Embryonic facial prominence (tissue), 1 donor: ENCODE measurements at regions not wholly inside any gene's neighbourhood (a gene's known extent, or its start where the extent isn't known, plus 50 kb on each side); places are given as distances from the start of the nearest gene placed in this dataset.

ENCODE experiments used
- DNase-seq: peaks from one replicate; pipeline ENCODE4 v3.0.0-alpha.2; 2016; ENCODE audit errors: extremely low spot score

- DNase-seq = no peak
Measured at GRCh38 chr3:193754719-193755118, 161.7 kb downstream of the OPA1 start.

GRCh38 chr3:193756536-193756935 lies 163.5 kb downstream of the OPA1 start:
- no peak for DNase-seq

GRCh38 chr3:193757457-193757856 lies 164.4 kb downstream of the OPA1 start:
- DNase-seq = no peak

DNA sequence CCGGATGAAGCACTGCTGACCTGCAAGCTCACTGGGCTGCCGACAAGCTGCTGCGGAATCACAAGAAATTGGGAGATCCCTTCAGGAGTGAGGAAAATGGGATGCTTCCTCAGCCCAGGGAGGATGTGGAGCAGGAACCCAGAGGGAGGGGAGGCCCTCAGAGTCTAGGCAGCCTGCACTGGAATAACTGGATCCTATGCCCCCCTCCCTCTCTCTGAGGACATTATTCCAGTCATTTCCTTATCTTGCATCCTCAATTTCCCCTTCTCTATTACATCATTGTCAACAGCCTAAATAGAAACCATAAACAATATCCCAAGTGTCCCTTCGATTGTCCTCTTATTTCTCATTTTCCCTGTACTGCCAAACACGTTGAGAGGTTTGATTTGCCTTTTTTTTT lies 169.0 kb downstream of the OPA1 start:
- DNase-seq = no peak

GRCh38 chr3:193762657-193763056 lies 169.6 kb downstream of the OPA1 start:
- DNase-seq = no peak

DNA sequence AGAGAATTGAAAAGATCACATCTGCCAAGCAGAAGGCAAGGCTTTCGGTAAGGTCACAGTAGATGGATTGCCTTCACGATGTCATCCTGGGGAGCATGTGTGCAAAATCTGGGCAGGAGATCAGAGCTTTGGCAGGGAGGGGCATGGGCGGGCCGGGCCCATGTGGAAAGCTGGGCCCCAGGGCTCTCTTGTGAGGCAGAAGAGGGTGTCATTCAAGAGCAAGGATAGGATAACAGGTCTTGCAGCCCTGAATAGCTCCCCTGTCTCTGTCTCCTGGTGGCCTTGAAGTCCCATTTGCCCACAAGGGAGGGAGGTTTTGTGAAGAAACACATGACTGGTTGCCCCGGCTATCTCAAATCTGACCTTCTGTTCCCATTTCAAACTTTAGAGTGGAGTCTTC lies 172.0 kb downstream of the OPA1 start:
- DNase-seq = no peak

- no peak for DNase-seq
Measured at GRCh38 chr3:193767353-193768069, 174.5 kb downstream of the OPA1 start.

DNA sequence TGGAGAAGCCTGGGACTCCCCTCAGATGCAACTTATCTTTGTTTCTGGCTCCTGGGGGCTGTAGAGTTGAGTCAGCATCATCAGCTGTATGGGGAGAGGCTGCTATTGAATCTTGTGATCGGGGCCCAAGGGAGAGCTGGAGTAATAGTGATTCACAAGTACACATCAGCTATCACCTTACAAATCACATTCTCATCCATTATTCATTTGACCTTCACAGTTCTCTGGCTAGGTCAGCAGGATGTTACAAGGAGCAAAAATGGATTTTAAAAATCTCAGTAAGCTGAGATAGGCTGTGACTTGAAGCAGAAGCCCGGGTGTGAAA lies 175.0 kb downstream of the OPA1 start:
- no peak for DNase-seq

DNA sequence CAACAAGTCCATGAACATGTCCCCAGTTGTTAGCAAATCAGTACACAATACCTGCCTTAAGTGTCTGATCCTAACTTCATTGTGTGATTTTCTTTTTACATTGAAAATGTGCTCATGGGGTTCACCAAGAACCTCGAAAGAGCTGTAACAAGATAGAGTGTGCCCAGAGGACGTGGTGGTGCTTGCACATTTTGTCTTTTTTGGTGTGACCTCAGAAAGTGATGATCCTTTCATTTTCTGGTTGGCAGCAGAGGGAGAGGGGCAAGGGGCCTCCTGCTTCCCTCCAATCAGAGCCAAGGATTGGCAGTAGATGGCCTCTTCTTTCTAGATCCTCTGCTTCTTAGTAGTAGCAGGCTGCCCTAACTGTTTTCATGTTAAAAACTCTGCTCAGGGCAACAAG lies 176.4 kb downstream of the OPA1 start:
- no peak for DNase-seq

DNA sequence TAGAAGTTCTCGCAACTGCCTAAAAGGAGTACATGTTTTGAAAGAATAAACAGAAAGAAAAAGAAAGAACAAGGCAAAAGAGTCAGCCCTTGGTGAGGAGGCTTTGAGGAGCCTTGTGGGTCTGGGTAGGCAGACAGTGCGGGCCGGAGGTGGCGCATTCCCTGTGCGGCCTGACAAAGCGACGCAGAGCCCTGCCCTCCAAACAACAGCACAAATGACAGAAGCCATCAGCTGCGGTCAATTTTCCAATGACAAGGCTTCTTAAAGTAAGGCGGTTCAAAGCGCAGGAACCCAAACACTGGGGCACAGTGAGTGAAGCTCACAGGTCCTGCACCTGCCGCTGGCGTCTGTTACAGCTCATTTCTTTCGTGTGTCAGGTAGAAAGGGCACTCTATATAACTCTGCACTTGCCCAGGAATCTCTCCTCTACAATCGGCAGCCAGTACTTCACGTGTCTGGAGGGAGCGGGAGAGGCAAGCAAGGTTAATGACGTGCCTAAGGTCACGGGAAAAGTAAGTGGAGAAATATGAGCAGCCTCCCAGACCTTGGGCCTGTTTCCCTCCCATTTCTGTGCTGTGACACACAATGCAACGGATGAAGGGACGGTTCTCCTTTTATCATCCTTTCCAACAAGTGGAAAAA lies 178.1 kb downstream of the OPA1 start:
- no peak for DNase-seq

DNA sequence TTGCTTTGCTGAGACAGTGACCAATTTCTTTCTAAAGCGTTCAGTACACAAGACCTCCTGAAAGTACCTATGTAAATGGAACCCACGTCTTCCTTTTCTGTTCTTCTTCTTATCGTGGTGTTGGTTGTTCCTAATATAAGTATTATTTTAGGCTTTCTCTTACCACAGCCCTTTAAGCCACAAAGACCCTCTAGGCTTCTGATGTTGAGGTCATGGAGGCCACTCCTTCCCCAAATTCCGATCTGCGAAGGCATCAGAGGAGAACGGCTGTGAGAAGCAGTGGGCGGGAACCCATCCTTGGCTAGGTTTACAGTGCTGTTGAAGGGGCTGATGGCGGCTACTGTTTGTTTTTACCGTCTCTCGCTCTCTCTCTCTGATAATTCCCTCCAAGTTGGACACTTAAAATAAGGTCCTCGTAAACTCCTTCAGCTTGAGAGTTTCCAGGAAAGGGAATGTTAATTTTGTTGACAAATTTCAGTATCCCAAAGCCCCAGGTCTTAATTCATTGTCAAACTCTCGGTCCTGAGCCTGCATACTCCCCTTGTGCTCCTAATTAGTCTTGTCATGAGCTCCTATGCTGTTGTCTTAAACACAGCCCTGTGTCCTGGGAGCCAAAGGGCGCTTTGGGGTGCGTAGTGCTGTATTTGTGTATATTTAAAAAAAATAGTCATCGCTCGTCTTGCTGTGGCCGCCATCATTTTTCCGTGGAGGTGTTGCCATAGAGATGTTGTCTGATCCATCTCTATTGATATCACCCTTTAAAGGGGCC lies 178.8 kb downstream of the OPA1 start:
- DNase-seq = no peak

GRCh38 chr3:193772422-193772763 lies 179.4 kb downstream of the OPA1 start:
- DNase-seq = no peak

- no peak for DNase-seq
Measured at GRCh38 chr3:193773266-193774220, 180.5 kb downstream of the OPA1 start.

GRCh38 chr3:193774272-193774915 lies 181.4 kb downstream of the OPA1 start:
- no peak for DNase-seq

DNA sequence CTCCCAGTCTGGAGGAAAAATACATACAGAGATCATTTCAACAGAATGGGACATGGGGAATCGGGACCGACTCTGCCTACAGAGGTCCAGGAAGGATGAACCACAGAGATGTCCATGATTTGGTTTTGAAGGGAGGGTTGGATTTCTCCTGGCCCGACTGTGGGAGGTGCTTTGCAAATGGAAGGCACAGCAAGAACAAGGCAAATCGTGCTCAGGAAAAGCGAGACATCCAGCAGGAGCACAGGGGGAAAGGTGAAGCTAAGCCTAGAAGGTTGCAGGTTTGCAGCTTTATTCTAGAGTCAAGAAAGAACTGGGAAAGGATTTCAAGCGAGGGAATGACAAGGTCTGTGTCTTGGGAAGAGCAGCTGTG lies 181.9 kb downstream of the OPA1 start:
- no peak for DNase-seq

DNA sequence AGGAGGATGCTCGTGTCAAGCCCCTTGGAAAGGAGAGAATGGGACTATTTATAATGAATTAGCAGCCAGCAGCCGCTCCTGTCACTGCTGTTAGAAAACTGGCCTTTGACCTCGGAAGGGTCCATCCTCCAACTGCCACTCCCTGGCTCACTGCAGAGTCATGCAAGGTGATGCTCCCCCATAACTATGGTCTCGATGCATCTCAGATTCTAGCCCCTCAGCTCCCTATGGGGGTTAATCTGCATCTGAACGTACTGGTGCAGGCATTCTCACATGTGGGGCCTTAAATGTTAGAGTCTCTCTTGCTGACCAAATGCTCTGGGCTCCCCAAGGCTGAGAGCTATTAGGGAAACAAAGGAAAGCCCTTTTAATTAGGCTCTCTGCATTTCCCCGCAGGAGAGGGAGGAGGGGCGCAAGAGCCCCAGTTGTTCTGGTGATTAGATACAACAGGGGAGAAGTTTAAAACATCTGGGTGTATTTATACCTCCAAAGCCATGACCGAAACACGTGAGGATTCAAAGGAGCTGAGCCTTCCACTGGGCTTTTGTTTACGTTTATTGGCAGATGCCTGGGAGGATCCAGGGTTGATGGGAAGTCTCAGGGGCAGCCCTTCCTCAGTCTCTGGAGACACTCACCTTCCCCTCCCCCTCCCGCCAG lies 182.5 kb downstream of the OPA1 start:
- DNase-seq = no peak

DNA sequence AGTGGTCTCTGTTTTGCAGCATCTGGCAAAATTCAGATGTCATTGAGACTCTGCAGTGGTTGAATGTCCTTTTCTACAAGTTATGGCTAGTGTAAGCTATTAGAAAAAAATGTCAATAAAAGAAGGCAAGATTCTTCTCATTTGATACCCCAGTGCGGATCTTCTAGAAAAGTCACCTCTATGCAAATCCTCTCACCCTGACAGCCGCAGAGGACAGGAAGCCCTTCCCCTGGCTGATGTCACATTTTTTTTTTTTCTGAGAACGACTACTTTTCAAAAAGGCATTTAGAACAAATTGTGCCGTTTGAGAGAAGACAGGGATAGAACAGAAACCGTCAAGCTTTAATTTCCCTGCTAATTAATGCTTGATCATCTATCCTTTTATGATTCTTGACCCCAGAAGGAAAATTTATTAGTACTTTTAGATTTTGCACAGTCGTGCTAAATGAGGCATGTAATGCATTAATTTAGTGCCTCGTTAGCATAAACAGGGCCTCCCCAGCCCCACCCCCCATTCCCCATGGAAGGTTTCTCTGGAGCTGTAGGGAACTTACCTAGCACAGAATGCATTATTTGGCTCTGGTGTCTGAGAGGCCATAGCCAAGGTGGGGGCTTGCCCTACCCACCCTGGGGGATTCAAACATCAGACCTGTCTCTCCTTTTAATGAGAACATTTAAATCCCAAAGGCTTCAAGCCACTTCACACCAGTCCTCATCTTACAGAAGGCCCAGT lies 183.8 kb downstream of the OPA1 start:
- no peak for DNase-seq

- DNase-seq = no peak
Measured at GRCh38 chr3:193777524-193777923, 184.5 kb downstream of the OPA1 start.

- DNase-seq = no peak
Measured at GRCh38 chr3:193778676-193779075, 185.7 kb downstream of the OPA1 start.

GRCh38 chr3:193779933-193780332 lies 186.9 kb downstream of the OPA1 start:
- DNase-seq = no peak
